ENCODE measurements at regions not wholly inside any gene's neighbourhood (a gene's known extent, or its start where the extent isn't known, plus 50 kb on each side); places are given as distances from the start of the nearest gene placed in this dataset.
"Not testable (repeated sequence)": the region's sequence is repeated elsewhere in the genome, so short reads cannot be mapped to it uniquely, and the experiment has no call there.

GRCh38 chr11:88061111-88061510 is 114.1 kb downstream of the RAB38 start:
- no peak for DNase-seq

- DNase-seq = no peak
Observed at GRCh38 chr11:88059326-88059725, 115.9 kb downstream of the RAB38 start.

DNA sequence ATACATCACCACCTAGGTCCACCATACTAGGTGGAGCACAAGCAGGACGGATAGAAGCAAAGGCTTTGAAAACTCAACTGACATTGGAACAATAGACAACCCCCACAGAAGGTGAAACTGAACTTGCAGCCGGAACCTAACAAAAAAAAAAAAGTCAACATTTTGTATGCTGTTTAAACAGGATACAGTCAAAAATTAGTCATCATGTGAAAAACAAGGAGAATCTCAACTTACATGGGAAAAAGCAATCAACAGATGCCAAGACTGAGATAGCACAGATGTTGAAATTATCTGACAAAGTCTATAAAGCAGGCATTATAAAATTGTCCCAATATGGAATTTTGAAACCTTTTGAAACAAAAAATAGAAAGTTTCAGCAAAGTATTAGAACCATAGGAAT is 123.8 kb downstream of the RAB38 start:
- no peak for DNase-seq

- no peak for DNase-seq
Observed at GRCh38 chr11:88050247-88050646, 125.0 kb downstream of the RAB38 start.

DNA sequence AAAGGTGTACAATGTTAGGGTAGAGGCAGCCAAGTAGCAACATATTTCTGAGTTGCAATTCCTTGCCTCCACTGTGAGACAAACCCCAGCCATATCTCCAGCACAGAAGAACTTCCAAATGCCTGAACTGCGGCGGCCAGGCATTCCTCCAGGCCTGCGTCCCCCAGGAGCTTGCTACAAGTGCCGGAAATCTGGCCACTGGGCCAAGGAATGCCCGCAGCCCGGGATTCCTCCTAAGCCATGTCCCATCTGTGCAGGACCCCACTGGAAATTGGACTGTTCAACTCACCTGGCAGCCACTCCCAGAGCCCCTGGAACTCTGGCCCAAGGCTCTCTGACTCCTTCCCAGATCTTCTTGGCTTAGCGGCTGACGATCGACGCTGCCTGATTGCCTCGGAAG is 130.0 kb downstream of the RAB38 start:
- DNase-seq = not testable (repeated sequence)

- not testable (repeated sequence) for DNase-seq
Observed at GRCh38 chr11:88044658-88045057, 130.6 kb downstream of the RAB38 start.

DNA sequence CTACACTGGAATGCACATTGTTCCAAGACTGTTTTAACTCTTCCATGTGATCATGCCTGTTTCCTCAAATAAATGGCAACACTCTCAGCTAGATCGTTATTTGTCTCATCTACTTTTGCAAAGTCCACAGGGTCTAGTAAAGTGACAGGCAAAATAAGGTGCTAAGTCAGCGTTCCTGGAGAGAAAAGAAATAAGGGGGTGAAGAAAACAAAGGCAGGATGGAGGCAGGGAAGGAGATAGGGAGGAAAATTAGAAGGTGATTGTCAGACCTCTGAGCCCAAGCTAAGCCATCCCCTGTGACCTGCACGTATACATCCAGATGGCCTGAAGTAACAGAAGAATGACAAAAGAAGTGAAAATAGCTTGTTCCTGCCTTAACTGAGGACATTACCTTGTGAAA is 132.1 kb downstream of the RAB38 start:
- no peak for DNase-seq

DNA sequence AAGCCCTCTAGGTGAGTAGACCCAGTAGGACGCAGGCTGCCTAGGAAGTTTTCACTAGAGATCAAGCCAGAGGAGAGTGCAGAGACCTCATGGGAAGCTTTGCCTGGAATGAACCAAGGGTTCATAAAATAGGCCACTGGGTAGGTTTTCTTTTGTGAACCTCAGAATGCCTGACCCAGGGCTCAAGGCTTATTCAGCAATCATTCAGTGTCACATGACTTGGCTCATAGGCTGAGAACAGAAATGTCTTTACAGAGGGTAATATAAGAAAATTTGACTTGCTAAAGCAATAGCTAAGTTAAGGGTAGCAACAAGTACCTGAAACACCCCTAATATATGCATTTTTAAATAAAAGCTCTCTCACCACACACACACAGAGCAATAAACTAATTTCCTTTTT is 132.6 kb downstream of the RAB38 start:
- no peak for DNase-seq

- no peak for DNase-seq
Observed at GRCh38 chr11:88042238-88042637, 133.0 kb downstream of the RAB38 start.

DNA sequence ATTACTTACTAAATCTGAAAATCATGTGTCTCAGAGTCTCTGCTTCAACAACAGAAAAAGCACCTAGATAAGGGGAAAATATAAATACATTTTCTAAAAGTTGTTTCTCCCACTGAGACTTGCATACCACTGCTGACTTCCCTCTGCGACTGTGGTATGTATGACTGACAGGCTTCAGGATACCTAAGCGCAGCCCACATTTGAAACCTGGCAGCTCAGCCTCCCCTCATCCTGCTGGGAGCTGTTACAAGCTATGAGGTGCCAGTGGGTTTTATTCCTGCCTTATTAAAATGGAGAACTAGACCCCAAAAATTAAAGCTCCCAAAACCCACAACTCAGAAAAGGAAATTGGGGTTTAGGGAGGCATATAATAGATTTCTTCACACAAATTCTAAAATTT is 133.6 kb downstream of the RAB38 start:
- DNase-seq = no peak

- no peak for DNase-seq
Observed at GRCh38 chr11:88040148-88040496, 135.1 kb downstream of the RAB38 start.

DNA sequence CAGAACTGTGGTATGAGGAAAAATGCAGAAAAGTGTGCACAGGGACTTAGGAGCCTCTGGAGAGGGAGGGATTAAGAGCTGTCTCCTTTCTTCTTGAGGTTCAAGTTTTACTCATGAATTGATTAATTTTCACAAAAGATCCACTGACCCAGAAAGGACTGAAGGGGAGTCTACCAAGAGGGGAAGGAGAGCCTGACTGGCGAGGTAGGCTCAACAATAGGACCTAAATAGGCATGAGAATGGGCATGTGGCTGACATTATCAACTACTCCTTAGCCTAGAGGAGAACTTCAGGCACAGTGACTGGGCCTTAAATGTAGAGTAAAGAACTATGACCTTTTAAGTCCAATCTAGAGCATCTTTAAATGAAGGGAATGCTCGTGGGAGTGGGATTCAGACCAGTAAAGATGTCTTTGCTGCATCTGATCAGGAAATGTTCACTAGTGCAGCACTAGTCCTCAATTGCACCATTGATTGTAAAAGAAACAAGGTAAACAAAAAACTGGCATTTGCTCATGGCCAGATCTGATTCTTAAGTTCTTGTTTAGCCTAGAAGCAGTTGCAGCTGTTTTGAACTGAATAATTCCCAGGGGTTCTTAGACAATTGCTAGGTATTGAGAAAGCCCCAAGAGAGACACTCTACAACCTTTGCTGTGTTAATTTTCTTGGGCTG is 135.6 kb downstream of the RAB38 start:
- DNase-seq = no peak

DNA sequence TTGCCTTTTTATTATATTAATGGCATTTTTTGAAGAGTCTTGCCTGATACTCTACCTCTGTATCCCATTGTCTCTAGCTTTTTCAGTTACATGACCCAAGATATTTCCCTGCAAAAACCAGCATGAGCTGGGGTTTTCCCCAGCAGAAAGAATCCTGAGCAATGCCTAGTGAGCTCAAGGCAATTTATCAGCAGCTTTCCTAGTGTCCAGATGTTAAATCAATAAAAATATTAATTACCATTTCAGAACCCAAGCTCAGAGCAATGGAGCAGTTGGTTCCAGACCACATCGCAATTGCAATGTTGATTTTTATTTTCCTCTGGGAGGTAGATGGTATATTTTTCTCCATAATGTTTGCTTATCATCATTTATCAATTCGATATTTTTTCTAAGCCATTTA is 137.2 kb downstream of the RAB38 start:
- no peak for DNase-seq

- DNase-seq = no peak
Observed at GRCh38 chr11:88036701-88037100, 138.5 kb downstream of the RAB38 start.

- DNase-seq = no peak
Observed at GRCh38 chr11:88035271-88035670, 140.0 kb downstream of the RAB38 start.

DNA sequence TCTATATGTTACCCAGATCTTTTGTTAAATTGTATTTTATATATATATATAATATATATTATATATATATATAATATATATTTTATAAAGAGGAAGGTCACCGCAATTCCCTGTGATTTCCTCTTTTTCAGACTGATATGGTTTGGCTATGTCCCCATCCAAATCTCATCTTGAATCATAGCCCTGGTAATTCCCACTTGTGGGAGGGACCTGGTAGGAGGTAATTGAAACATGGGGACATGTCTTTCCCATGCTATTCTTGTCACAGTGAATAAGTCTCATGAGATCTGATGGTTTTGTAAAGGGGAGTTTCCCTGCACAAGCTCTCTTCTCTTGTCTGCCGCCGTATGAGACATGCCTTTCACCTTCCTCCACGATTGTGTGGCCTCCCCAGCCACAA is 157.6 kb downstream of the RAB38 start:
- no peak for DNase-seq

DNA sequence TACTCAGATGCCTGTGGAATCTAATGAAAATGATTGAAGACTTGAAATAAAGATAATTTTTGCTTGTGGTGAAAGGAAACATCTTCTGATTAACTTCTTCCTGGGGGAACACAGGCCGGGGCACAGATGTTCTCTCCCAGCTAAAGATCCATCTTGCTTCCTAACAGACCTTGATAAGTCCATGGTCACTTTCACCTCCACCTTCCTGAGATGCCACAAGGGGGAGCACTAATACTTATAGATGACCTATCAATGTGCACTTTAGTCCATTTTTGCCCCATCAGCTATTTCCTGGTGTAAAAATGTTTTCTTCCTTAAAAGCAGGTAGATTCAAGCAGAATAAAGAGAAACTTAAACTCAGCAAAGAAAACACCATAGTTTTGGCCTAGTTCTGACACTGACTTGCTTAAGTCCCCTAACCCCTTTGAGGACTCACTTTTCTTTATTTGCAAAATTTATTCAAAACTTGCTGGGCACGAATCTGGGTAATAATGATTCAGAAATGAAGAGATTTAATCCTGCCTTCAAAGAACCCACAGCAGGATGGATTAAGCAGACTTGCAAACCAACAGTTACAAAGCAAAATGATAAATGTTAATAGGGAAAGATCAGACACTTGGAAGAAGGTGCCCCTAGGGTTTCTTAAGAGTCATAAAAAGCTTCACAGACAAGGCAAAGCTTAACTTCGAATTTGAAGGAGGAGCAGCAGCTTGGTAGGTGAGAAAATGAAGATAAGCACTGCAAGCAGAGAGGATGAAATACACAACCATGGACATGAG is 158.7 kb downstream of the RAB38 start:
- peak; percentile 38 for DNase-seq

GRCh38 chr11:88015170-88015569 is 160.1 kb downstream of the RAB38 start:
- DNase-seq = no peak

- DNase-seq = no peak
Observed at GRCh38 chr11:88013508-88014065, 161.7 kb downstream of the RAB38 start.

GRCh38 chr11:88012456-88012855 is 162.8 kb downstream of the RAB38 start:
- DNase-seq = no peak

- no peak for DNase-seq
Observed at GRCh38 chr11:87976009-87976408, 199.2 kb downstream of the RAB38 start.

DNA sequence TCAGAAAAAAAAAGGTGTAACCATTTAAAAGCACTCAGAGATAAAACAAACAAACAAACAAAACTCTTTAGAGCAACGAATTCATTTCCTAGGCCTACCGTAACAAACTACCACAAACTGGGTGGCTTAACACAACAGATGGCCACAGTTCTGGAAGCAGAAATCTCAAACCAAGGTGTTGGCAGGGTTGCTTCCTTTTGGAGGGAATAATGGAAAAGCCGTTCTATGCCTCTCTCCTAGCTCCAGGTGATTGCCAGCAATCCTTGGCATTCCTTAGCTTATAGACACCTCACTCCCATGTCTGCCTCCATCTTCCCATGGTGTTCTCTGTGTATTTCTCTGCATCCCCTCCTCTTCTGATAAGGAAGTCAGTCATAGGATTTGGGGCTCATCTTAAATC is 200.4 kb downstream of the RAB38 start:
- DNase-seq = no peak

- DNase-seq = no peak
Observed at GRCh38 chr11:87972133-87972532, 203.1 kb downstream of the RAB38 start.

DNA sequence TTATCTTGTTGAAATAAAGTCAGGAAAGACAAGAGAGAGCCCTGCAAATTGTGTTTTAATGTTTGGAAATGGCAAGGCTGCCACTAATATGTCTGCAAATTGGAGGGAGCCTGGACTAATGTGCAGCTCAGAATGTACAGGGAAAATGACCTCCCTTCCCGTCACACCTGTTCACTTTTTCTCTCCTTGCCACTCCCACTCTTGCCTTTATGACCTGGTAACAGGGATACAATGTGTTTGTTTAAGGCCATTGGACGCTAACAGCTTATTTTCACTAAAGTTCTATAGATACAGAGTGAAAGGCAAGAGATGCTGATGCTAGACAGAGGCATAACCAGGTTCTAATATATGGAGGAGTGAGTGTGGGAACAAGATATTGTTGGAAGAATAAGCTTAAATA is 203.9 kb downstream of the RAB38 start:
- DNase-seq = no peak

DNA sequence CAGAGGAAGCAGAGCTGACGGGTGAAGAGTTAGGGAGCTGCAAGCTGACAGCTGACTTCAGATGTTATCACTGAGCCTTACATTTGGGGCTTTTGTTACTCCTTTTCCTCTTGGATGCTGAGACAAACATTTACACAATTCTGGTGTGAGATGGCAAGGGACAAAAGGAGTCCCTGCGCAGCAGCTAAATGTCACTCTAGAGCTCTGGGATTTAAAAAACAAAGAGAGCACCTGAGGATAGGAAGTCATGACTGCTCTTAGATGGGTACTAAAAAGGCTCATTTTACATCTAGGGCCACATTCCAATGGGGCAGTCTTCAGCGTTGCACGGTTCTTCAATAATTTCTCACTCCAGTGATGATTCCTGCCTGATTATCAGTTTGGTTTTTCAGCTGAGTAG is 204.5 kb downstream of the RAB38 start:
- DNase-seq = no peak
